NT2/D1 (cell line): ENCODE measurements at regions not wholly inside any gene's neighbourhood (a gene's known extent, or its start where the extent isn't known, plus 50 kb on each side); places are given as distances from the start of the nearest gene placed in this dataset.

Experiments used
- YY1 ChIP-seq: IDR thresholded peaks from 2 replicates; pipeline ENCODE4 v1.6.1; 2011; ENCODE audit not compliant: insufficient read length, insufficient read depth
- ZNF274 ChIP-seq: IDR thresholded peaks from 2 replicates; pipeline ENCODE4 v1.6.1; 2011; ENCODE audit warnings: mild to moderate bottlenecking, low read depth, low read length

GRCh38 chr2:136407952-136408318 is 290.0 kb upstream of the CXCR4 start:
- TF ChIP-seq ZNF274 (no peak), YY1 (no peak)
